ENCODE measurements at regions not wholly inside any gene's neighbourhood (a gene's known extent, or its start where the extent isn't known, plus 50 kb on each side); places are given as distances from the start of the nearest gene placed in this dataset.

- no peak for DNase-seq
- Histone ChIP-seq H3K27ac (no peak overlapping the region), H3K27me3 (no peaks in the 10 kb centered on the region), H3K4me1 (no peaks in the 10 kb centered on the region), H3K4me3 (replicated peaks in 1 of 3) (no peak overlapping the region), H3K36me3 (no peaks in the 10 kb centered on the region), H3K9me3 (no peaks in the 10 kb centered on the region)
- no peak for TF ChIP-seq CTCF (IDR thresholded peaks at IDR 0.05)
- no peak for TF ChIP-seq POLR2A (IDR thresholded peaks at IDR 0.05)
- WGBS, 2 donors, result 79% methylated on average over 10 of the region's 10 CpGs
- intact Hi-C loops (cut with DNase I), result no loop called here
Measured at GRCh38 chr20:7146552-7147219, 379.2 kb downstream of the BMP2 start.

- H3K27ac ChIP-seq, result no peak overlapping the region
Measured at GRCh38 chr20:7147220-7147601, 379.7 kb downstream of the BMP2 start.

GRCh38 chr20:7151676-7152470, 384.4 kb downstream of the BMP2 start:
- intact Hi-C loops (cut with DNase I), result no loop called here
- no peak overlapping the region for H3K27ac ChIP-seq
- no peaks in the 10 kb centered on the region for H3K36me3 ChIP-seq
- no peak overlapping the region for H3K4me3 ChIP-seq (replicated peaks in 1 of 3)
- no peaks in the 10 kb centered on the region for H3K4me1 ChIP-seq
- no peaks in the 10 kb centered on the region for H3K27me3 ChIP-seq
- DNase-seq, result no peak
- H3K9me3 ChIP-seq, result no peaks in the 10 kb centered on the region
- 45 to 55% methylated on average over 2 of the region's 2 CpGs for WGBS, 2 donors
- TF ChIP-seq CTCF (IDR thresholded peaks at IDR 0.05) (no peak), POLR2A (IDR thresholded peaks at IDR 0.05) (no peak)

More at GRCh38 chr20:7147220-7147601, 379.7 kb downstream of the BMP2 start:
- Histone ChIP-seq H3K9me3 (no peaks in the 10 kb centered on the region), H3K4me3 (replicated peaks in 1 of 3) (no peak overlapping the region), H3K36me3 (no peaks in the 10 kb centered on the region), H3K4me1 (no peaks in the 10 kb centered on the region), H3K27me3 (no peaks in the 10 kb centered on the region)
- TF ChIP-seq POLR2A (IDR thresholded peaks at IDR 0.05) (no peak), CTCF (IDR thresholded peaks at IDR 0.05) (no peak)
- DNase-seq, result no peak
- 56 to 64% methylated on average over 4 of the region's 4 CpGs for WGBS, 2 donors
- intact Hi-C loops (cut with DNase I), result no loop called here

- intact Hi-C loops (cut with DNase I), result no loop called here
- no peaks in the 10 kb centered on the region for H3K27me3 ChIP-seq
- TF ChIP-seq CTCF (IDR thresholded peaks at IDR 0.05) (no peak), POLR2A (IDR thresholded peaks at IDR 0.05) (no peak)
- no peaks in the 10 kb centered on the region for H3K9me3 ChIP-seq
- H3K36me3 ChIP-seq, result no peaks in the 10 kb centered on the region
- no peaks in the 10 kb centered on the region for H3K4me1 ChIP-seq
- 56 to 63% methylated on average over 4 of the region's 4 CpGs for WGBS, 2 donors
- no peak for DNase-seq
- no peak overlapping the region for H3K27ac ChIP-seq
- no peak overlapping the region for H3K4me3 ChIP-seq (replicated peaks in 1 of 3)
Measured at GRCh38 chr20:7155282-7155681, 387.8 kb downstream of the BMP2 start.

GRCh38 chr20:7155794-7156193, 388.3 kb downstream of the BMP2 start:
- 89 to 93% methylated on average over 2 of the region's 2 CpGs for WGBS, 2 donors
- Histone ChIP-seq H3K4me3 (replicated peaks in 1 of 3) (no peak overlapping the region), H3K27ac (no peak overlapping the region), H3K4me1 (no peaks in the 10 kb centered on the region), H3K9me3 (no peaks in the 10 kb centered on the region), H3K36me3 (no peaks in the 10 kb centered on the region), H3K27me3 (no peaks in the 10 kb centered on the region)
- TF ChIP-seq CTCF (IDR thresholded peaks at IDR 0.05) (no peak), POLR2A (IDR thresholded peaks at IDR 0.05) (no peak)
- DNase-seq, result no peak
- intact Hi-C loops (cut with DNase I), result no loop called here
